Activated T-cell treated with anti-CD3 and anti-CD28 coated beads, Interleukin-2, amount 50 U/mL, for 4 hours (primary cell): ENCODE measurements at regions not wholly inside any gene's neighbourhood (a gene's known extent, or its start where the extent isn't known, plus 50 kb on each side); places are given as distances from the start of the nearest gene placed in this dataset.
"Not testable (repeated sequence)": the region's sequence is repeated elsewhere in the genome, so short reads cannot be mapped to it uniquely, and the experiment has no call there.

Source experiments
- ATAC-seq, 2 donors: fragments of 200-7000 bp; cut with Tn5 transposase; one replicate each; pipeline ENCODE4 v1.10.0; 2021
- DNase-seq: peaks from one replicate; pipeline ENCODE4 v3.0.0-alpha.2; 2020
- H3K27me3 Mint-ChIP-seq: one replicate; pipeline ENCODE4 v1.8.0; 2021; ENCODE audit warnings: low read depth, mixed read lengths
- H3K36me3 Mint-ChIP-seq: one replicate; pipeline ENCODE4 v1.8.0; 2022; ENCODE audit warnings: mixed read lengths; ENCODE audit not compliant: insufficient read depth
- H3K4me1 Mint-ChIP-seq: one replicate; pipeline ENCODE4 v1.8.0; 2021; ENCODE audit warnings: low read depth, mixed read lengths
- H3K4me3 Mint-ChIP-seq: one replicate; pipeline ENCODE4 v1.8.0; 2021; ENCODE audit warnings: mild to moderate bottlenecking, moderate library complexity, mixed read lengths
- H3K9me3 Mint-ChIP-seq: one replicate; pipeline ENCODE4 v1.8.0; 2021; ENCODE audit warnings: mixed read lengths

GRCh38 chr10:84701370-84701720 is 373.0 kb downstream of the CCSER2 start:
- Mint-ChIP-seq H3K4me1 (no peaks in the 10 kb centered on the region), H3K36me3 (no peaks in the 10 kb centered on the region), H3K4me3 (no peak overlapping the region), H3K9me3 (no peaks in the 10 kb centered on the region), H3K27me3 (no peaks in the 10 kb centered on the region)
- DNase-seq (no peak), ATAC-seq (no peak)

DNA sequence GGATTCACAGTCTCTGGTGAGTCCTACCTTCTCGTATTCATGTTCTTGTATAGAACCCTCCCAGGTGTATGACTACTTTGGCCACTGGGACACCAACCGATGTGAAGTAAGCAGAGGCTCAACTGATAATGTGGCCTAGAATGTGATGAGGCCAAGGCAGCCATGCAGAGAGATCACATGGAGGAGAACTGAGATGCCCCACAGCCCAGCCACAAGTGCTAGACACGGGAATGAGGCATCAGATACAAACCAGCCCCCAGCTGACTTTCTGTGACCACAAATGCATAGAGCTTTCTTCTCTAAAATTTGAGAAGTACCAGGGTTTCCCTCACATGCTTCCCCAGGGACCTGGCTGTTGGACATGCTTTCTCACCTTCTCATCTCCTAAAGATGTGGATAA is 375.7 kb downstream of the CCSER2 start:
- Mint-ChIP-seq H3K4me1 (no peaks in the 10 kb centered on the region), H3K9me3 (no peaks in the 10 kb centered on the region), H3K4me3 (no peak overlapping the region), H3K36me3 (no peaks in the 10 kb centered on the region), H3K27me3 (no peaks in the 10 kb centered on the region)
- ATAC-seq: no peak
- no peak for DNase-seq

DNA sequence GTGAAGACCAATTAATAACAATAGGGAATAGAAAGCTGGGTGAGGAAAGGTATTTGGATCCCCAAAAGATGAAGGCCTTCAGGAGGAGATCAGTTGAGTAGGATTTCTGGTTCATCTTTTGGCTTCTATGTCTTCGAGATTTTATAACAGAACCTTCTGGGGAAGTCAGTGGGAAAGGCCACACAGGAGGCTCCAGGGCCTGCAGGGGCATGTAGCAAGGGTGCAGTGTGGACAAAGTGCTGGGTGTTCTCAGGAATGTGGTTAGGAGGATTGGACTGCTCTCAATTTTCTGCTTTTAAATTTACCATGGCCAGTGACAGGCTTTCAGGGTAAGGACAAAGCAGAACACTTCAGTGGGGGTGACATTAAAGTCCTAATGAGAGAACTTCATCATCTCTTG is 378.0 kb downstream of the CCSER2 start:
- ATAC-seq (no peak), DNase-seq (no peak)
- Mint-ChIP-seq H3K27me3 (peaks cover 6% of the 10 kb centered on the region), H3K4me3 (no peak overlapping the region), H3K4me1 (no peaks in the 10 kb centered on the region), H3K9me3 (no peaks in the 10 kb centered on the region), H3K36me3 (no peaks in the 10 kb centered on the region)

GRCh38 chr10:84706875-84707274 is 378.5 kb downstream of the CCSER2 start:
- Mint-ChIP-seq H3K9me3 (no peaks in the 10 kb centered on the region), H3K27me3 (peaks cover 6% of the 10 kb centered on the region), H3K4me1 (no peaks in the 10 kb centered on the region), H3K4me3 (no peak overlapping the region), H3K36me3 (no peaks in the 10 kb centered on the region)
- ATAC-seq (no peak), DNase-seq (no peak)

DNA sequence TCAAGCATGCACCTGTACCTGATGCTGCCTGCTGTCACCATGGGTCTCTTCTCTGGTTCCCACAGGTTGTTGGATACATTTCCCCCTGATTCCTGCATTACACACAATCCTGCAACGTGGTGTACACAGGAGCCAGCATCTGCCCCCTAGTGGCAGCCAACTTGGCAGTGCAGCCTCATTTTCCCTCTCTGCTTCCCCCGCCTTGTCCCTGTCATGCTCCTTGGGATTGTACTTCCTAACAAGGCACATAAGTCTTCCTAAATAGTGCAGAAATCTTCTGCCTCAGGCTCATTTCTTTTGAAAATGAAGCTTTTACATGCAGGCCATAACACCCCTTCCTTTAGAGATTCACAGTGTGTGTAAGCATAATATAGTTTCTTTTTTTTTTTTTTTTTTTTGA is 387.5 kb downstream of the CCSER2 start:
- H3K27me3 Mint-ChIP-seq: peaks cover 8% of the 10 kb centered on the region
- H3K4me1 Mint-ChIP-seq: no peaks in the 10 kb centered on the region
- H3K9me3 Mint-ChIP-seq: no peaks in the 10 kb centered on the region
- ATAC-seq: no peak
- no peak overlapping the region for H3K4me3 Mint-ChIP-seq
- no peaks in the 10 kb centered on the region for H3K36me3 Mint-ChIP-seq
- DNase-seq: no peak

GRCh38 chr10:84718877-84719616 is 390.7 kb downstream of the CCSER2 start:
- ATAC-seq: no peak
- H3K27me3 Mint-ChIP-seq: peaks cover 3% of the 10 kb centered on the region
- no peaks in the 10 kb centered on the region for H3K4me1 Mint-ChIP-seq
- no peaks in the 10 kb centered on the region for H3K9me3 Mint-ChIP-seq
- no peak for DNase-seq
- no peak overlapping the region for H3K4me3 Mint-ChIP-seq
- H3K36me3 Mint-ChIP-seq: no peaks in the 10 kb centered on the region

DNA sequence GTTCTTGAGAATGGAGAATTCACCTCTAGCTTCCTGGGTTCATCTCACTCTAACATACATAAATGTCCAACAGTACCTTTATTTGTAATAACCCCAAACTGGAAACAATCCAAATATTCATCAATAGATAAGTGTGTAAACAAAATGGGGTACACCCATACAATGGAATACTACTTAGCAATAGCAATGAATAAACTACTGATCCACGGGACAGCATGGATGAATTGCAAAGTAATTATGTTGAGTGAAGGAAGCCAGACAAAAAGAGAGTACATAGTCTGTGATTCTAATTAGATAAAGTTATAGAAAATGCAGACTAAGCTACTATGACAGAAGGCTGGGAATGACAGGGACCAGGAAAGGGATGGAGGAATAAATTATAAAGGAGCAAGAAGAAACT is 391.3 kb downstream of the CCSER2 start:
- Mint-ChIP-seq H3K4me3 (no peak overlapping the region), H3K36me3 (no peaks in the 10 kb centered on the region), H3K9me3 (no peaks in the 10 kb centered on the region), H3K27me3 (peaks cover 3% of the 10 kb centered on the region), H3K4me1 (no peaks in the 10 kb centered on the region)
- ATAC-seq (no peak), DNase-seq (no peak)

DNA sequence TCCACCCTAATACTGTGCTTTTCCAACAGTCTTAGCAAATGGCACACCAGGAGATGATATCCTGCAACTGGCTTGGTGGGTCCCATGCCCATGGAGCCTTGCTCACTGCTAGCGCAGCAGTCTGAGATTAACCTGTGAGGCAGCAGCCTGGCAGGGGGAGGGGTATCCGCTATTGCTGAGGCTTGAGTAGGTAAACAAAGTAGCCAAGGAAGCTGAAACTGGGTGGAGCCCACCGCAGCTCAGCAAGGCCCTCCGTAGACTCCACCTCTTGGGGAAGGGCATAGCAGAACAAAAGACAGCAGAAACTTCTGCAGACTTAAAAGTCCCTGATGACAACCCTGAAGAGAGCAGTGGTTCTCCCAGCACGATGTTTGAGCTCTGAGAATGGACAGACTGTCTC is 399.0 kb downstream of the CCSER2 start:
- Mint-ChIP-seq H3K36me3 (no peaks in the 10 kb centered on the region), H3K4me3 (no peak overlapping the region)
- DNase-seq: no peak

GRCh38 chr10:84739126-84739525 is 410.7 kb downstream of the CCSER2 start:
- not testable (repeated sequence) for ATAC-seq, DNase-seq, H3K36me3 Mint-ChIP-seq, H3K4me1 Mint-ChIP-seq, H3K4me3 Mint-ChIP-seq, H3K9me3 Mint-ChIP-seq, H3K27me3 Mint-ChIP-seq

More for the DNA sequence above, 399.0 kb downstream of the CCSER2 start:
- H3K9me3 Mint-ChIP-seq: peaks cover 13% of the 10 kb centered on the region
- ATAC-seq: no peak
- H3K4me1 Mint-ChIP-seq: no peaks in the 10 kb centered on the region
- no peaks in the 10 kb centered on the region for H3K27me3 Mint-ChIP-seq

DNA sequence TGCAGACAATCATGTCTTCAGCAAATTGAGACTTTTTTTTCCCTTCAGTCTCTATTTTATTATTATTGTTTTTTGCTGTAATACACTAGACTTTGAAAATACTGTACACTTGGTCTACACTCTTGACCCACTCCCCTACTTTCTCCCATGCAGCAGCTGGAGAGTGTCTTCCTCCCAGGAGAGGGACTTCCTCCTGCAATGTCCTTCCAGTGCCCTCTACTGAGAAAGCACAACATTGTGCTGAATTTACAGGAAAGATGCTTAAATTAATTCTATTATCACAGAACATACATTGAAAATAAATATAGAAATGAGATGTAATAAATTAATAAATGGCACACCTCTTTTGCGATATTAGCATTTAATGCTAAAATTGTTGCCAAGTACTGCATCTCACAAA is 411.3 kb downstream of the CCSER2 start:
- Mint-ChIP-seq H3K27me3 (peaks cover 3% of the 10 kb centered on the region), H3K9me3 (no peaks in the 10 kb centered on the region), H3K4me1 (no peaks in the 10 kb centered on the region), H3K4me3 (no peak overlapping the region), H3K36me3 (no peaks in the 10 kb centered on the region)
- DNase-seq (no peak), ATAC-seq (no peak)

GRCh38 chr10:84743483-84743882 is 415.1 kb downstream of the CCSER2 start:
- peaks cover 7% of the 10 kb centered on the region for H3K27me3 Mint-ChIP-seq
- ATAC-seq (no peak), DNase-seq (no peak)
- no peak overlapping the region for H3K4me3 Mint-ChIP-seq
- no peaks in the 10 kb centered on the region for H3K4me1 Mint-ChIP-seq
- H3K9me3 Mint-ChIP-seq: no peaks in the 10 kb centered on the region
- H3K36me3 Mint-ChIP-seq: no peaks in the 10 kb centered on the region

DNA sequence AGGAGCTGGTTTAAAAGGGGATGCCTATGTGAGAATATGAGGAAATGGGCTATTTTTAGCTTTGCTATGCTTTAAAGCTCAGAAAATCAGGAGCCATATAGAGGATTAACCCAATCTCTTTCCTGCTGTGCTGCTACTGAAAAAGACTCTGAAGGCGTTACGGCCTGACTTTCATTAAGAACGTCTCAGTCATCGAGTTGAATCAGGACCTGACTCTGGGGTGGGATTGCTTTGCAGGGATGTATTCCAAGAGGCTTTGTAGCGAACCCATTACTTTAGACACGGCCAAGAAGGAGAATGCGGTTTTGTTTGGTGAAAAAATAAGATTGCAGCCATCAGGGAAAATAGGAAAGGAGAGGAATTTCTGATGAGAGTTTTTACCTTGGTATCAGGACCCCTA is 426.9 kb downstream of the CCSER2 start:
- H3K4me3 Mint-ChIP-seq: no peak overlapping the region
- DNase-seq (no peak), ATAC-seq (no peak)
- no peaks in the 10 kb centered on the region for H3K4me1 Mint-ChIP-seq
- H3K9me3 Mint-ChIP-seq: no peaks in the 10 kb centered on the region
- H3K36me3 Mint-ChIP-seq: no peaks in the 10 kb centered on the region
- H3K27me3 Mint-ChIP-seq: peaks cover 2% of the 10 kb centered on the region

GRCh38 chr10:84756653-84757052 is 428.3 kb downstream of the CCSER2 start:
- not testable (repeated sequence) for H3K9me3 Mint-ChIP-seq, H3K27me3 Mint-ChIP-seq, H3K36me3 Mint-ChIP-seq, ATAC-seq, DNase-seq, H3K4me1 Mint-ChIP-seq, H3K4me3 Mint-ChIP-seq

- not testable (repeated sequence) for H3K4me1 Mint-ChIP-seq, DNase-seq, H3K27me3 Mint-ChIP-seq, H3K36me3 Mint-ChIP-seq, H3K4me3 Mint-ChIP-seq, ATAC-seq, H3K9me3 Mint-ChIP-seq
Measured at GRCh38 chr10:84761994-84762614, 433.7 kb downstream of the CCSER2 start.

GRCh38 chr10:84762754-84763394 is 434.5 kb downstream of the CCSER2 start:
- Mint-ChIP-seq H3K27me3 (no peaks in the 10 kb centered on the region), H3K9me3 (no peaks in the 10 kb centered on the region), H3K4me1 (no peaks in the 10 kb centered on the region), H3K36me3 (no peaks in the 10 kb centered on the region), H3K4me3 (no peak overlapping the region)
- ATAC-seq (no peak), DNase-seq (no peak)
